WERI-Rb-1 (cell line): ENCODE measurements at regions not wholly inside any gene's neighbourhood (a gene's known extent, or its start where the extent isn't known, plus 50 kb on each side); places are given as distances from the start of the nearest gene placed in this dataset.

Experiments used
- DNase-seq: peaks from one replicate; pipeline ENCODE4 v3.0.0-alpha.2; 2020
- H3K27ac ChIP-seq: fragments of 250-450 bp; sonication (Bioruptor Pico); 2 replicates; pipeline ENCODE4 v1.5.1; 2020; ENCODE audit warnings: mild to moderate bottlenecking, moderate library complexity
- H3K27me3 ChIP-seq: fragments of 250-450 bp; sonication (Bioruptor Pico); 2 replicates; pipeline ENCODE4 v1.5.1; 2021; ENCODE audit warnings: mild to moderate bottlenecking, low read depth, moderate library complexity; ENCODE audit not compliant: insufficient read depth, severe bottlenecking
- H3K36me3 ChIP-seq: fragments of 250-450 bp; sonication (Bioruptor Pico); 2 replicates; pipeline ENCODE4 v1.5.1; 2020; ENCODE audit warnings: mild to moderate bottlenecking, moderate library complexity
- H3K4me3 ChIP-seq: 2 replicates; pipeline ENCODE4 v1.5.1; 2011; ENCODE audit warnings: low read depth, mild to moderate bottlenecking, control low read depth, low read length
- H3K9me3 ChIP-seq: fragments of 250-450 bp; sonication (Bioruptor Pico); 2 replicates; pipeline ENCODE4 v1.5.1; 2021; ENCODE audit warnings: mild to moderate bottlenecking, moderate library complexity; ENCODE audit not compliant: severe bottlenecking
- CTCF ChIP-seq: IDR thresholded peaks from 2 replicates; pipeline ENCODE4 v1.5.1; 2011; ENCODE audit warnings: low read depth, mild to moderate bottlenecking, control low read depth, inconsistent platforms, low read length

GRCh38 chr6:139613496-139613895, 239.0 kb upstream of the CITED2 start:
- H3K4me3 ChIP-seq = no peak overlapping the region
- no peak overlapping the region for H3K27ac ChIP-seq
- H3K9me3 ChIP-seq = no peaks in the 10 kb centered on the region
- no peaks in the 10 kb centered on the region for H3K36me3 ChIP-seq
- no peak for DNase-seq
- H3K27me3 ChIP-seq = no peaks in the 10 kb centered on the region
- no peak for TF ChIP-seq CTCF

GRCh38 chr6:139612135-139612465, 237.7 kb upstream of the CITED2 start:
- no peaks in the 10 kb centered on the region for H3K9me3 ChIP-seq
- no peak overlapping the region for H3K4me3 ChIP-seq
- no peak overlapping the region for H3K27ac ChIP-seq
- DNase-seq = no peak
- TF ChIP-seq CTCF = no peak
- no peaks in the 10 kb centered on the region for H3K27me3 ChIP-seq
- no peaks in the 10 kb centered on the region for H3K36me3 ChIP-seq

- no peaks in the 10 kb centered on the region for H3K9me3 ChIP-seq
- no peak overlapping the region for H3K4me3 ChIP-seq
- no peak for DNase-seq
- TF ChIP-seq CTCF = no peak
- H3K36me3 ChIP-seq = no peaks in the 10 kb centered on the region
- no peak overlapping the region for H3K27ac ChIP-seq
- no peaks in the 10 kb centered on the region for H3K27me3 ChIP-seq
Observed at GRCh38 chr6:139611327-139612134, 237.1 kb upstream of the CITED2 start.

GRCh38 chr6:139608466-139609261, 234.2 kb upstream of the CITED2 start:
- no peak for DNase-seq
- H3K4me3 ChIP-seq = no peak overlapping the region
- no peaks in the 10 kb centered on the region for H3K9me3 ChIP-seq
- H3K27me3 ChIP-seq = no peaks in the 10 kb centered on the region
- no peak for TF ChIP-seq CTCF
- no peak overlapping the region for H3K27ac ChIP-seq
- H3K36me3 ChIP-seq = no peaks in the 10 kb centered on the region

- DNase-seq = no peak
- no peaks in the 10 kb centered on the region for H3K36me3 ChIP-seq
- no peaks in the 10 kb centered on the region for H3K9me3 ChIP-seq
- TF ChIP-seq CTCF = no peak
- no peak overlapping the region for H3K27ac ChIP-seq
- no peaks in the 10 kb centered on the region for H3K27me3 ChIP-seq
- H3K4me3 ChIP-seq = no peak overlapping the region
Observed at GRCh38 chr6:139605350-139605749, 230.9 kb upstream of the CITED2 start.
